ENCODE measurements at regions not wholly inside any gene's neighbourhood (a gene's known extent, or its start where the extent isn't known, plus 50 kb on each side); places are given as distances from the start of the nearest gene placed in this dataset.
A peak's percentile ranks its signal among the peaks of the same experiment; 100 is the strongest.
"Not testable (repeated sequence)": the region's sequence is repeated elsewhere in the genome, so short reads cannot be mapped to it uniquely, and the experiment has no call there.

- not testable (repeated sequence) for H3K9me2 ChIP-seq (replicated peaks; ENCODE audit: low read depth, low read length); H3K79me2 ChIP-seq (ENCODE audit: insufficient read depth, low read length); H3K4me3 ChIP-seq (ENCODE audit: low read length, poor library complexity, severe bottlenecking); H2AFZ ChIP-seq (ENCODE audit: low read length); H3K9me3 ChIP-seq (ENCODE audit: insufficient read depth, low read depth, low read length); H3K27me3 ChIP-seq (ENCODE audit: insufficient read depth, low read length, poor library complexity, severe bottlenecking); H3K36me3 ChIP-seq (ENCODE audit: insufficient read depth, low read length); H4K20me1 ChIP-seq (ENCODE audit: insufficient read depth, low read length, poor library complexity, severe bottlenecking); H3K4me2 ChIP-seq (ENCODE audit: low read depth, low read length, poor library complexity, severe bottlenecking); H3K9ac ChIP-seq (ENCODE audit: low read depth, low read length, poor library complexity, severe bottlenecking); H3F3A ChIP-seq (ENCODE audit: low read depth)
- H3K4me1 ChIP-seq (ENCODE audit: insufficient read depth, low read length, poor library complexity, severe bottlenecking): peaks cover 40% of the 10 kb centered on the region
- peak; percentile 55 for TF ChIP-seq CTCF (conservative IDR thresholded peaks at IDR 0.05; ENCODE audit: low read length)
Measured at GRCh38 chr7:142520885-142521284, 228.4 kb upstream of the PRSS1 start.

GRCh38 chr7:142520455-142520854 is 228.8 kb upstream of the PRSS1 start:
- H4K20me1 ChIP-seq (ENCODE audit: insufficient read depth, low read length, poor library complexity, severe bottlenecking); H3K9me2 ChIP-seq (replicated peaks; ENCODE audit: low read depth, low read length); H3K27me3 ChIP-seq (ENCODE audit: insufficient read depth, low read length, poor library complexity, severe bottlenecking); H2AFZ ChIP-seq (ENCODE audit: low read length); H3K79me2 ChIP-seq (ENCODE audit: insufficient read depth, low read length); H3K4me2 ChIP-seq (ENCODE audit: low read depth, low read length, poor library complexity, severe bottlenecking); H3K4me3 ChIP-seq (ENCODE audit: low read length, poor library complexity, severe bottlenecking); H3K9me3 ChIP-seq (ENCODE audit: insufficient read depth, low read depth, low read length); H3K36me3 ChIP-seq (ENCODE audit: insufficient read depth, low read length); H3F3A ChIP-seq (ENCODE audit: low read depth): not testable (repeated sequence)
- peaks cover 44% of the 10 kb centered on the region for H3K4me1 ChIP-seq (ENCODE audit: insufficient read depth, low read length, poor library complexity, severe bottlenecking)
- peak overlapping the region; percentile 82 for H3K9ac ChIP-seq (ENCODE audit: low read depth, low read length, poor library complexity, severe bottlenecking)

GRCh38 chr7:142519079-142520078 is 229.9 kb upstream of the PRSS1 start:
- Histone ChIP-seq H3K9me3 (ENCODE audit: insufficient read depth, low read depth, low read length) (no peaks in the 10 kb centered on the region), H3F3A (ENCODE audit: low read depth) (no peaks in the 10 kb centered on the region; the same call in none of the 2 replicates), H3K9ac (ENCODE audit: low read depth, low read length, poor library complexity, severe bottlenecking) (peak overlapping the region; percentile 82), H3K9me2 (replicated peaks; ENCODE audit: low read depth, low read length) (no peaks in the 10 kb centered on the region), H3K4me3 (ENCODE audit: low read length, poor library complexity, severe bottlenecking) (no peak overlapping the region), H3K27me3 (ENCODE audit: insufficient read depth, low read length, poor library complexity, severe bottlenecking) (no peaks in the 10 kb centered on the region), H3K4me2 (ENCODE audit: low read depth, low read length, poor library complexity, severe bottlenecking) (peak overlapping the region; percentile 3), H2AFZ (ENCODE audit: low read length) (no peak overlapping the region), H3K36me3 (ENCODE audit: insufficient read depth, low read length) (no peaks in the 10 kb centered on the region), H4K20me1 (ENCODE audit: insufficient read depth, low read length, poor library complexity, severe bottlenecking) (no peaks in the 10 kb centered on the region), H3K4me1 (ENCODE audit: insufficient read depth, low read length, poor library complexity, severe bottlenecking) (peaks cover 54% of the 10 kb centered on the region), H3K79me2 (ENCODE audit: insufficient read depth, low read length) (no peaks in the 10 kb centered on the region)
- peak; percentile 42 for TF ChIP-seq CTCF (conservative IDR thresholded peaks at IDR 0.05; ENCODE audit: low read length)
- no peak for TF ChIP-seq EZH2phosphoT487 (IDR thresholded peaks at IDR 0.05; ENCODE audit: borderline replicate concordance)

Data from Loucy (cell line).